Upper lobe of right lung (tissue), 1 donor: ENCODE measurements at regions not wholly inside any gene's neighbourhood (a gene's known extent, or its start where the extent isn't known, plus 50 kb on each side); places are given as distances from the start of the nearest gene placed in this dataset.
"Not testable (repeated sequence)": the region's sequence is repeated elsewhere in the genome, so short reads cannot be mapped to it uniquely, and the experiment has no call there.

Experiments used
- ATAC-seq: fragments of 200-7000 bp; cut with Tn5 transposase; one replicate; pipeline ENCODE4 v1.9.1; 2020; ENCODE audit warnings: mild to moderate bottlenecking, moderate library complexity
- DNase-seq: peaks from one replicate; pipeline ENCODE4 v3.0.0-alpha.2; 2020
- H3K27ac ChIP-seq: fragments of 200-600 bp; one replicate; pipeline ENCODE4 v1.8.0; 2022
- H3K27me3 ChIP-seq: fragments of 200-600 bp; one replicate; pipeline ENCODE4 v1.8.0; 2022; ENCODE audit warnings: mild to moderate bottlenecking
- H3K36me3 ChIP-seq: fragments of 200-600 bp; one replicate; pipeline ENCODE4 v1.8.0; 2022
- H3K4me1 ChIP-seq: fragments of 200-600 bp; one replicate; pipeline ENCODE4 v1.8.0; 2022
- H3K4me3 ChIP-seq: fragments of 200-600 bp; one replicate; pipeline ENCODE4 v1.8.0; 2022; ENCODE audit warnings: mild to moderate bottlenecking
- H3K9me3 ChIP-seq: fragments of 200-600 bp; one replicate; pipeline ENCODE4 v1.8.0; 2022
- intact Hi-C: fragments of 100-400 bp; cut with DNase I; formaldehyde crosslinking; loops from one replicate; pipeline ENCODE4 v1.11.0; 2022
- TF ChIP-seq, protein P1 (sequence below): fragments of 200-600 bp; IDR thresholded peaks from one replicate; pipeline ENCODE4 v1.8.0; 2022; ENCODE audit warnings: antibody characterized with exemption
- donor health status: DM: no; HTN: yes; CAD: no; lungs with severe emphysema.

DNA sequence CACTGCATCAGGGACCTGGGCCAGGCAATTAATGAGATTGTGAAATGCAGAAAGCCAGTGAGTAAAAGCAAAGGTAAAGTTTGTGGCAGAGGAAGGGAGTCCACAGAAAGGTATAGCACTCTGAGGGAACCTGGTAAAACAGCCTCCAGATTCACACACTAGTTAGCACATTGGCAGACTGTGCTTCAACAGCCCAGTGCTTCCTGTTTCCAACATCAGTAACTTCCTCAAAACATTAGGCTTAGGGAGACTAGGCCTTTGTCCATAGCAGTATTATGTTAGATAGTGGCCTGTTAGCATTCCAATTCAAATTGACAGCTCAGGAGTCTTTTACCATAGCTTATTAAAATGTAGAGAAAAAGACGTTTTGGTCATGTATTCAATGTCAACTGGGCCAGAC, 582.6 kb upstream of the ACTRT1 start:
- intact Hi-C loops: no loop called here
- H3K36me3 ChIP-seq: no peaks in the 10 kb centered on the region
- no peak overlapping the region for H3K4me3 ChIP-seq
- H3K27ac ChIP-seq: no peak overlapping the region
- ATAC-seq (no peak), DNase-seq (no peak)
- TF ChIP-seq, protein P1, sequence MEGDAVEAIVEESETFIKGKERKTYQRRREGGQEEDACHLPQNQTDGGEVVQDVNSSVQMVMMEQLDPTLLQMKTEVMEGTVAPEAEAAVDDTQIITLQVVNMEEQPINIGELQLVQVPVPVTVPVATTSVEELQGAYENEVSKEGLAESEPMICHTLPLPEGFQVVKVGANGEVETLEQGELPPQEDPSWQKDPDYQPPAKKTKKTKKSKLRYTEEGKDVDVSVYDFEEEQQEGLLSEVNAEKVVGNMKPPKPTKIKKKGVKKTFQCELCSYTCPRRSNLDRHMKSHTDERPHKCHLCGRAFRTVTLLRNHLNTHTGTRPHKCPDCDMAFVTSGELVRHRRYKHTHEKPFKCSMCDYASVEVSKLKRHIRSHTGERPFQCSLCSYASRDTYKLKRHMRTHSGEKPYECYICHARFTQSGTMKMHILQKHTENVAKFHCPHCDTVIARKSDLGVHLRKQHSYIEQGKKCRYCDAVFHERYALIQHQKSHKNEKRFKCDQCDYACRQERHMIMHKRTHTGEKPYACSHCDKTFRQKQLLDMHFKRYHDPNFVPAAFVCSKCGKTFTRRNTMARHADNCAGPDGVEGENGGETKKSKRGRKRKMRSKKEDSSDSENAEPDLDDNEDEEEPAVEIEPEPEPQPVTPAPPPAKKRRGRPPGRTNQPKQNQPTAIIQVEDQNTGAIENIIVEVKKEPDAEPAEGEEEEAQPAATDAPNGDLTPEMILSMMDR: no peak
- no peaks in the 10 kb centered on the region for H3K27me3 ChIP-seq
- H3K4me1 ChIP-seq: no peaks in the 10 kb centered on the region
- H3K9me3 ChIP-seq: no peaks in the 10 kb centered on the region

DNA sequence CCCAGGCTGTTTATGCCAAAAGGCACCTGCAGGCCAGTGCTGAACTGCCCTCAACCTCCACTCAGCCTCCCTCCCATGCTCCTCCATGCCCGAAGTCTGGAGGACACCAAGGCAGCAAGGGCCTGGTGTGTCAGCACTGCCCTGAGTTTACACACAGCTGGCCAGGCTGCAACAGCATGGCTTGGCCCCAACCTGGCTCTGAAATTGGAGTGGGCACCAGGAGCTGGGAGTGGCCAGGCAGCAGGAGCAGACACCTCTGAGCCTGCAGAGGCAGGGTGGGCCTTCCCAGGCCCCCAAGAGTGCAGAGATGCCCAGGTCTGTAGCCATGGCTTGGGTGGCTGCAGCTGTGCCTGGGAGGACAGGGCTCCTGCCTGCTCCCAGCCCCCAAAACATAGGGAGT, 571.2 kb upstream of the ACTRT1 start:
- H3K36me3 ChIP-seq: no peaks in the 10 kb centered on the region
- no peaks in the 10 kb centered on the region for H3K9me3 ChIP-seq
- H3K4me3 ChIP-seq: no peak overlapping the region
- ATAC-seq (no peak), DNase-seq (no peak)
- H3K27me3 ChIP-seq: no peaks in the 10 kb centered on the region
- TF ChIP-seq, protein P1: no peak
- intact Hi-C loops: no loop called here
- no peak overlapping the region for H3K27ac ChIP-seq
- H3K4me1 ChIP-seq: no peaks in the 10 kb centered on the region

DNA sequence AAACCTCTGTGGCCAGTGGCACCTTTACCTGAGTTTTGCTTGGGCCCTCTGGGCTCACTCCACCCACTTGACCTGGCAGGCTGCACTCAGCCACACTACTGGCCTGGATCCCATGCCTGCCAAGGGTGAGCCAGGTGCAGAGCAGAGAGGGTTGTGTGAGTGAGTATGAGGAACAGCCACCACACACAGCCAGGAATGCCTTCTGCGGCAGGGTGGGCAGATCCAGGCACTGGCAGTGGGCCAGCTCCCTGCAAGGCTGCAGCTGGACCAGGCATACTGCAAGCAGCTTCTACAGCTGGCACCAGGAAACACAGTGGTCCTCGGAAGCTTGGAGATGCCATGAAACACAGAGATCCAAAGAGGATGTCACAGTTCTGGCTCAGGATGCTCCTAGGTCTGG, 570.1 kb upstream of the ACTRT1 start:
- Histone ChIP-seq H3K27ac (no peak overlapping the region), H3K4me3 (no peak overlapping the region), H3K27me3 (no peaks in the 10 kb centered on the region), H3K9me3 (no peaks in the 10 kb centered on the region), H3K36me3 (no peaks in the 10 kb centered on the region), H3K4me1 (no peaks in the 10 kb centered on the region)
- intact Hi-C loops: no loop called here
- TF ChIP-seq, protein P1: no peak
- no peak for DNase-seq
- ATAC-seq: no peak

DNA sequence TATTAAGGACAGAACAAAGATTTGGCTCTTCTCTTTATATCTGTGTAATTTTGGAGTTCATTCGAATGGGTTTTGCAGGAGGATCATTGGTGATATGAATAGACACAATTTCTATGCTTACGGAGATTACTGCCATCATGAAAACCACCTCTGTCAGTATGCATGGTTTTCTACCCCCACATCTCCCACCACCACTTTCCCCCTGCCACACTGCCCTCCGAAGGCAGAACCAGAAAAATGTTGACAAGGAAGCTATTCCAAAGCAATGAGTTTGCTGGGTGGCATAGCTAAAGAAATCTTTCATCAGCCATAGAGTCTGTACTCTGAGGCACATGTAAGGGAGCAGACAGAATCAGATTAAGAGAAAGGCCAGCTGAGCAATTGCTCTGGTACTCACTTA, 567.3 kb upstream of the ACTRT1 start:
- Histone ChIP-seq H3K4me3 (no peak overlapping the region), H3K9me3 (no peaks in the 10 kb centered on the region), H3K27ac (no peak overlapping the region), H3K36me3 (no peaks in the 10 kb centered on the region), H3K4me1 (no peaks in the 10 kb centered on the region), H3K27me3 (no peaks in the 10 kb centered on the region)
- ATAC-seq: no peak
- intact Hi-C loops: no loop called here
- TF ChIP-seq, protein P1: no peak
- no peak for DNase-seq

DNA sequence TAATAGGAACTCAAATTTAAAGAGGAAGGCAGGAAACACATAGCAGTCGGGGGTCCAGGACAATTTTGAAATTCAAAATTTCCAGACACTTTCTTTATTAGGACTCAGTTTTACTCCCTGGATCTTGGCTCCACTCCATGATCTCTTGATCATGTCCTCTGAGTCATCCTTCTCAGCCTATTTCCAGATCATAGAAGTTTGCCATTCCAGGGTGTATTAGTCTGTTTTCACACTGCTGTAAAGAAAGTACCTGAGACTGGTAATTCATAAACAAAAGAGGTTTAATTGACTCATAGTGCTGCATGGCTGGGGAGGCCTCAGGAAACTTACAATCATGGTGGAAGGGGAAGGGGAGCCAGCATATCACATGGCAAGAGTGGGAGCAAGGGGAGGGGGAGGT, 564.7 kb upstream of the ACTRT1 start:
- DNase-seq (no peak), ATAC-seq (no peak)
- Histone ChIP-seq H3K27me3 (no peaks in the 10 kb centered on the region), H3K4me1 (no peaks in the 10 kb centered on the region), H3K9me3 (no peaks in the 10 kb centered on the region), H3K36me3 (no peaks in the 10 kb centered on the region), H3K27ac (no peak overlapping the region), H3K4me3 (no peak overlapping the region)
- TF ChIP-seq, protein P1: no peak
- intact Hi-C loops: no loop called here

DNA sequence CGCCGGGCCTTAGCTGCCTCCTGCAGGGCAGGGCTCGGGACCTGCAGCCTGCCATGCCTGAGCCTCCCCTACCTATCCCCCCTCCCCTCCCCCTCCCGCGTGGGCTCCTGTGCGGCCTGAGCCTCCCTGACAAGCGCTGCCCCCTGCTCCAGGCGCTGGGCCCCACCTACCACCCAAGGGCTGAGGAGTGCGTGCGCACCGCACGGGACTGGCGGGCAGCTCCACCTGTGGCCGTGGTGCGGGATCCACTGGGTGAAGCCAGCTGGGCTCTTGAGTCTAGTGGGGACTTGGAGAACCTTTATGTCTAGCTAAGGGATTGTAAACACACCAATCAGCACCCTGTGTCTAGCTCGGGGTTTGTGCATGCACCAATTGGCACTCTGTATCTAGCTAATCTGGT, 554.6 kb upstream of the ACTRT1 start:
- H3K9me3 ChIP-seq, H3K27ac ChIP-seq, ATAC-seq, intact Hi-C loops, H3K36me3 ChIP-seq, H3K27me3 ChIP-seq, DNase-seq, H3K4me1 ChIP-seq, H3K4me3 ChIP-seq: not testable (repeated sequence)

DNA sequence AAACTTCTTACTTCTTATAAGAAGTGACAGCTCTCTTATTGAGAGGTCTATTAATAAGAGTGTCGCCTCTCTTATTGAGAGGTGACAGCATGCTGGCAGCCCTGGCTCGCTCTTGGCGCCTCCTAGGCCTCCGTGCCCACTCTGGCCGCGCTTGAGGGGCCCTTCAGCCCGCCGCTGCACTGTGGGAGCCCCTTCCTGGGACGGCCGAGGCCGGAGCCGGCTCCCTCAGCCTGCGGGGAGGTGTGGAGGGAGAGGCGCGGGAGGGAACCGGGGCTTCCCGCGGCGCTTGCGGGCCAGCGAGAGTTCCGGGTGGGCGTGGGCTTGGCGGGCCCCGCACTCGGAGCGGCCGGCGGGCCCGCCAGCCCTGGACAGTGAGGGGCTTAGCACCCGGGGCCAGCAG, 554.2 kb upstream of the ACTRT1 start:
- intact Hi-C loops, H3K36me3 ChIP-seq, H3K4me1 ChIP-seq, DNase-seq, H3K27ac ChIP-seq, ATAC-seq, H3K4me3 ChIP-seq, H3K9me3 ChIP-seq, H3K27me3 ChIP-seq: not testable (repeated sequence)
